ENCODE measurements at regions not wholly inside any gene's neighbourhood (a gene's known extent, or its start where the extent isn't known, plus 50 kb on each side); places are given as distances from the start of the nearest gene placed in this dataset.

- Histone ChIP-seq H3K79me2 (ENCODE audit: low read depth) (no peaks in the 10 kb centered on the region), H2AFZ (replicated peaks) (no peak overlapping the region), H3K27me3 (no peaks in the 10 kb centered on the region), H3K4me3 (no peak overlapping the region), H3K27ac (no peak overlapping the region), H3K9ac (no peak overlapping the region), H3K36me3 (no peaks in the 10 kb centered on the region), H3K9me3 (ENCODE audit: low read depth) (no peaks in the 10 kb centered on the region), H3K4me1 (peaks cover 33% of the 10 kb centered on the region), H4K20me1 (ENCODE audit: low read depth) (peaks cover 10% of the 10 kb centered on the region), H3F3A (ENCODE audit: low read depth) (peaks cover 15% of the 10 kb centered on the region), H3K4me2 (no peak overlapping the region)
- Mint-ChIP-seq H3K36me3 (no peaks in the 10 kb centered on the region), H3K27me3 (ENCODE audit: insufficient read depth, low read depth) (peaks cover 33% of the 10 kb centered on the region), H3K4me1 (peaks cover 68% of the 10 kb centered on the region), H3K9me3 (no peaks in the 10 kb centered on the region), H3K27ac (no peak overlapping the region), H3K4me3 (no peak overlapping the region)
- DNase-seq (ENCODE audit: low spot score): no peak
- TF ChIP-seq EZH2phosphoT487 (IDR thresholded peaks at IDR 0.05): no peak
- no peak for TF ChIP-seq EZH2 (IDR thresholded peaks at IDR 0.05)
- no peak for TF ChIP-seq CTCF (IDR thresholded peaks at IDR 0.05)
Observed at GRCh38 chr9:131809941-131810344, 70.1 kb upstream of the RAPGEF1 start.

GRCh38 chr9:131808291-131808690 lies 68.4 kb upstream of the RAPGEF1 start:
- Histone ChIP-seq H2AFZ (replicated peaks) (no peak overlapping the region), H3K9me3 (ENCODE audit: low read depth) (no peaks in the 10 kb centered on the region), H3F3A (ENCODE audit: low read depth) (peaks cover 15% of the 10 kb centered on the region), H3K79me2 (ENCODE audit: low read depth) (no peaks in the 10 kb centered on the region), H3K9ac (no peak overlapping the region), H4K20me1 (ENCODE audit: low read depth) (peaks cover 10% of the 10 kb centered on the region), H3K27ac (no peak overlapping the region), H3K4me3 (no peak overlapping the region), H3K27me3 (no peaks in the 10 kb centered on the region), H3K36me3 (no peaks in the 10 kb centered on the region), H3K4me1 (peaks cover 33% of the 10 kb centered on the region), H3K4me2 (peak overlapping the region; percentile 71)
- H3K27ac Mint-ChIP-seq: no peak overlapping the region
- H3K9me3 Mint-ChIP-seq: no peaks in the 10 kb centered on the region
- H3K27me3 Mint-ChIP-seq (ENCODE audit: insufficient read depth, low read depth): peaks cover 33% of the 10 kb centered on the region
- H3K4me1 Mint-ChIP-seq: peaks cover 62% of the 10 kb centered on the region
- H3K4me3 Mint-ChIP-seq: no peak overlapping the region
- H3K36me3 Mint-ChIP-seq: no peaks in the 10 kb centered on the region
- TF ChIP-seq EZH2phosphoT487 (IDR thresholded peaks at IDR 0.05) (no peak), EZH2 (IDR thresholded peaks at IDR 0.05) (no peak), CTCF (IDR thresholded peaks at IDR 0.05) (no peak)
- DNase-seq (ENCODE audit: low spot score): no peak

GRCh38 chr9:131807144-131807983 lies 67.5 kb upstream of the RAPGEF1 start:
- peaks cover 15% of the 10 kb centered on the region for H3F3A ChIP-seq (ENCODE audit: low read depth)
- H2AFZ ChIP-seq (replicated peaks): no peak overlapping the region
- H3K27me3 ChIP-seq: no peaks in the 10 kb centered on the region
- H3K4me3 ChIP-seq: peak overlapping the region; percentile 20
- no peaks in the 10 kb centered on the region for H3K79me2 ChIP-seq (ENCODE audit: low read depth)
- DNase-seq (ENCODE audit: low spot score): peak; percentile 84
- Mint-ChIP-seq H3K4me1 (peaks cover 54% of the 10 kb centered on the region), H3K9me3 (no peaks in the 10 kb centered on the region), H3K27me3 (ENCODE audit: insufficient read depth, low read depth) (peaks cover 27% of the 10 kb centered on the region), H3K36me3 (no peaks in the 10 kb centered on the region), H3K27ac (no peak overlapping the region), H3K4me3 (peak overlapping the region; percentile 67)
- peak overlapping the region; percentile 71 for H3K4me2 ChIP-seq
- H3K9ac ChIP-seq: no peak overlapping the region
- TF ChIP-seq CTCF (IDR thresholded peaks at IDR 0.05) (no peak), EZH2phosphoT487 (IDR thresholded peaks at IDR 0.05) (no peak), EZH2 (IDR thresholded peaks at IDR 0.05) (no peak)
- peaks cover 33% of the 10 kb centered on the region for H3K4me1 ChIP-seq
- no peaks in the 10 kb centered on the region for H3K36me3 ChIP-seq
- H3K9me3 ChIP-seq (ENCODE audit: low read depth): no peaks in the 10 kb centered on the region
- H3K27ac ChIP-seq: no peak overlapping the region
- H4K20me1 ChIP-seq (ENCODE audit: low read depth): peaks cover 10% of the 10 kb centered on the region

Measured in neural progenitor cell (in vitro differentiated cells).